IMR-90 (cell line): ENCODE measurements at regions not wholly inside any gene's neighbourhood (a gene's known extent, or its start where the extent isn't known, plus 50 kb on each side); places are given as distances from the start of the nearest gene placed in this dataset.

Experiments
- ATAC-seq: fragments of 200-7000 bp; cut with Tn5 transposase; 2 replicates; pipeline ENCODE4 v1.9.1; 2020; ENCODE audit warnings: low read depth, mild to moderate bottlenecking, moderate library complexity
- BruUV-seq: library from RNA; stranded (reverse); fragments of 400-500 nt; replicated peaks from 2 replicates; lab custom pipeline; 2021; lab: Mats Ljungman, UMichigan
- CTCF ChIA-PET: fragments of 300-600 bp; formaldehyde crosslinking; extraction: SDS; loops from one replicate; lab custom pipeline; 2021; ENCODE audit warnings: antibody characterized with exemption; lab: Yijun Ruan, JAX
- POLR2A ChIA-PET: fragments of 300-600 bp; sonication (Branson Sonifier 250); formaldehyde crosslinking; loops from one replicate; lab custom pipeline; 2022; ENCODE audit warnings: antibody characterized with exemption; ENCODE audit not compliant: unreplicated experiment; lab: Charles Lee
- DNase-seq: peaks from one replicate; pipeline ENCODE4 v3.0.0; 2013
- H2AFZ ChIP-seq: replicated peaks from 2 replicates; pipeline ENCODE3; 2013; ENCODE audit warnings: low read length, mild to moderate bottlenecking; ENCODE audit not compliant: poor library complexity
- H2AK5ac ChIP-seq: 2 replicates; pipeline ENCODE4 v1.6.1; 2013; ENCODE audit warnings: low read depth, low read length, inconsistent platforms
- H2AK9ac ChIP-seq: replicated peaks from 2 replicates; pipeline ENCODE3; 2013; ENCODE audit warnings: mild to moderate bottlenecking, low read depth, low read length, moderate library complexity; ENCODE audit not compliant: poor library complexity
- H2BK120ac ChIP-seq: 2 replicates; pipeline ENCODE4 v1.6.1; 2013; ENCODE audit warnings: low read depth, low read length, inconsistent platforms
- H2BK15ac ChIP-seq: 3 replicates; pipeline ENCODE4 v1.6.1; 2013; ENCODE audit warnings: low read depth, low read length, inconsistent platforms
- H2BK20ac ChIP-seq: 2 replicates; pipeline ENCODE4 v1.6.1; 2013; ENCODE audit warnings: low read depth, mild to moderate bottlenecking, inconsistent platforms, low read length, moderate library complexity
- H2BK5ac ChIP-seq: 2 replicates; pipeline ENCODE4 v1.6.1; 2013; ENCODE audit warnings: mild to moderate bottlenecking, low read depth, low read length, inconsistent platforms; ENCODE audit not compliant: poor library complexity, severe bottlenecking
- H3K14ac ChIP-seq: replicated peaks from 2 replicates; pipeline ENCODE4 v1.6.1; 2013; ENCODE audit warnings: low read depth, low read length, inconsistent platforms
- H3K18ac ChIP-seq: 2 replicates; pipeline ENCODE4 v1.6.1; 2013; ENCODE audit warnings: low read depth, low read length, control low read depth
- H3K23ac ChIP-seq: 2 replicates; pipeline ENCODE4 v1.6.1; 2013; ENCODE audit warnings: low read depth, low read length, inconsistent platforms
- H3K27ac ChIP-seq: 2 replicates; pipeline ENCODE4 v1.5.1; 2013; ENCODE audit warnings: mild to moderate bottlenecking, control low read depth, low read length; ENCODE audit not compliant: insufficient read depth
- H3K27me3 ChIP-seq: 2 replicates; pipeline ENCODE4 v1.6.1; 2013; ENCODE audit warnings: low read length; ENCODE audit not compliant: control insufficient read depth, insufficient read depth
- H3K36me3 ChIP-seq: 2 replicates; pipeline ENCODE4 v1.6.1; 2013; ENCODE audit warnings: low read length, mixed read lengths; ENCODE audit not compliant: control insufficient read depth, insufficient read depth
- H3K4ac ChIP-seq: 2 replicates; pipeline ENCODE4 v1.6.1; 2013; ENCODE audit warnings: low read depth, low read length, inconsistent platforms
- H3K4me1 ChIP-seq: 2 replicates; pipeline ENCODE4 v1.6.1; 2013; ENCODE audit warnings: low read length, mixed read lengths; ENCODE audit not compliant: control insufficient read depth, insufficient read depth
- H3K4me2 ChIP-seq: 2 replicates; pipeline ENCODE4 v1.6.1; 2013; ENCODE audit warnings: low read depth, mild to moderate bottlenecking, control low read depth, low read length, moderate library complexity
- H3K4me3 ChIP-seq: 2 replicates; pipeline ENCODE4 v1.5.1; 2013; ENCODE audit warnings: low read depth, mild to moderate bottlenecking, control low read depth, low read length, moderate library complexity; ENCODE audit not compliant: insufficient read depth
- H3K56ac ChIP-seq: 2 replicates; pipeline ENCODE4 v1.6.1; 2013; ENCODE audit warnings: low read length, inconsistent platforms; ENCODE audit not compliant: insufficient read depth; ENCODE audit errors: extremely low read depth
- H3K79me1 ChIP-seq, 2 experiments: 2 replicates each; pipeline ENCODE4 v1.6.1; 2013; ENCODE audit warnings: low read length in 2 of 2, inconsistent platforms in 1 of 2, low read depth in 1 of 2
- H3K9ac ChIP-seq: 2 replicates; pipeline ENCODE4 v1.6.1; 2013; ENCODE audit warnings: low read depth, low read length, control low read depth
- H3K9me1 ChIP-seq: 2 replicates; pipeline ENCODE4 v1.6.1; 2013; ENCODE audit warnings: low read length, inconsistent platforms; ENCODE audit not compliant: insufficient read depth
- H3K9me3 ChIP-seq: 2 replicates; pipeline ENCODE4 v1.6.1; 2013; ENCODE audit warnings: low read length; ENCODE audit not compliant: control insufficient read depth, insufficient read depth
- H4K20me1 ChIP-seq: 2 replicates; pipeline ENCODE4 v1.6.1; 2013; ENCODE audit warnings: low read length, inconsistent platforms; ENCODE audit not compliant: insufficient read depth
- H4K5ac ChIP-seq: 2 replicates; pipeline ENCODE4 v1.6.1; 2013; ENCODE audit warnings: mild to moderate bottlenecking, low read depth, low read length, control low read depth
- H4K8ac ChIP-seq, 2 experiments: 2 replicates each; pipeline ENCODE4 v1.6.1; 2013; ENCODE audit warnings: low read depth in 2 of 2, low read length in 2 of 2, control low read depth in 1 of 2, inconsistent platforms in 1 of 2
- H4K91ac ChIP-seq: 2 replicates; pipeline ENCODE4 v1.6.1; 2013; ENCODE audit warnings: low read depth, low read length, inconsistent platforms; ENCODE audit not compliant: insufficient read depth
- CHD1 ChIP-seq: IDR thresholded peaks from 2 replicates; pipeline ENCODE4 v1.6.1; 2012; ENCODE audit warnings: low read depth, low read length, improper control_type of control experiment
- CTCF ChIP-seq: conservative IDR thresholded peaks from 2 replicates; pipeline ENCODE4 v1.5.1; 2012; ENCODE audit warnings: mild to moderate bottlenecking, low read depth, low read length, improper control_type of control experiment
- ELK1 ChIP-seq: fragments of 150-350 bp; IDR thresholded peaks from 2 replicates; pipeline ENCODE4 v1.6.1; 2016; ENCODE audit warnings: low read depth, mild to moderate bottlenecking, low read length, moderate library complexity, borderline replicate concordance
- FOS ChIP-seq: fragments of 150-350 bp; IDR thresholded peaks from 2 replicates; pipeline ENCODE4 v1.6.1; 2016; ENCODE audit warnings: low read depth, low read length
- POLR2A ChIP-seq: IDR thresholded peaks from 2 replicates; pipeline ENCODE4 v1.6.1; 2012; ENCODE audit warnings: mild to moderate bottlenecking, low read depth, low read length
- RAD21 ChIP-seq: IDR thresholded peaks from 2 replicates; pipeline ENCODE4 v1.6.1; 2012; ENCODE audit warnings: low read length, improper control_type of control experiment
- RCOR1 ChIP-seq: IDR thresholded peaks from 2 replicates; pipeline ENCODE4 v1.6.1; 2012; ENCODE audit warnings: mild to moderate bottlenecking, low read length, improper control_type of control experiment; ENCODE audit not compliant: insufficient replicate concordance
- WGBS, 2 experiments: methylation state at CpG; one replicate each; pipeline versions ENCODE4 v1.1.5 to v1.1.7; 2013; ENCODE audit warnings: missing lambda C conversion rate in 2 of 2; ENCODE audit not compliant: insufficient read length in 1 of 2; ENCODE audit errors: extremely low coverage in 2 of 2; 5-methylcytosine and 5-hydroxymethylcytosine counted together
- dilution Hi-C: fragments of 300-500 bp; cut with HindIII; formaldehyde crosslinking; loops from one replicate; pipeline ENCODE4 v1.14.3; 2018; ENCODE audit warnings: low sequenced_read_pairs; ENCODE audit not compliant: unreplicated experiment
- in situ Hi-C: fragments of 300-500 bp; cut with MboI; formaldehyde crosslinking; loops from 3 replicates; pipeline ENCODE4 v1.14.3; 2019; ENCODE audit warnings: low sequenced_read_pairs, inconsistent platforms, mixed read lengths
- intact Hi-C: fragments of 100-400 bp; cut with micrococcal nuclease; formaldehyde crosslinking; loops from 2 replicates; pipeline ENCODE4 v1.10.0; 2022

GRCh38 chr2:129606496-129607270, 372.8 kb upstream of the RAB6C start:
- dilution Hi-C loops: no loop called here
- ATAC-seq (no peak), DNase-seq (no peak)
- Histone ChIP-seq H3K79me1 (no peaks in the 10 kb centered on the region), H4K5ac (no peak overlapping the region), H2AK9ac (no peak overlapping the region), H3K23ac (no peak overlapping the region), H2AK5ac (no peak overlapping the region), H3K18ac (no peak overlapping the region), H3K4me1 (no peaks in the 10 kb centered on the region), H4K91ac (no peak overlapping the region), H3K36me3 (no peaks in the 10 kb centered on the region), H3K9me3 (peaks cover 26% of the 10 kb centered on the region), H3K14ac (no peak overlapping the region), H3K9ac (no peak overlapping the region), H3K9me1 (no peaks in the 10 kb centered on the region), H2BK5ac (no peak overlapping the region), H2AFZ (no peak overlapping the region), H3K4ac (no peak overlapping the region), H3K4me2 (no peak overlapping the region), H2BK15ac (no peak overlapping the region), H2BK120ac (no peak overlapping the region), H3K56ac (no peak overlapping the region), H2BK20ac (no peak overlapping the region), H3K27me3 (no peaks in the 10 kb centered on the region), H3K27ac (no peak overlapping the region), H4K20me1 (no peaks in the 10 kb centered on the region), H3K4me3 (no peak overlapping the region), H4K8ac (no peak overlapping the region)
- WGBS, 2 experiments: no CpG with 5 or more reads among the region's 12 CpGs
- TF ChIP-seq ELK1: no peak
- TF ChIP-seq RCOR1: no peak
- TF ChIP-seq RAD21: no peak
- no peak for TF ChIP-seq CTCF
- no peak for TF ChIP-seq FOS
- no peak for TF ChIP-seq CHD1
- no peak for TF ChIP-seq POLR2A
- in situ Hi-C loops: no loop called here
- ChIA-PET CTCF (no interaction called here), POLR2A (no interaction called here)
- intact Hi-C loops: no loop called here
- BruUV-seq: no TSS peak
